ENCODE measurements at regions not wholly inside any gene's neighbourhood (a gene's known extent, or its start where the extent isn't known, plus 50 kb on each side); places are given as distances from the start of the nearest gene placed in this dataset.
"Not testable (repeated sequence)": the region's sequence is repeated elsewhere in the genome, so short reads cannot be mapped to it uniquely, and the experiment has no call there.

GRCh38 chr1:29782846-29783507 lies 546.7 kb downstream of the PTPRU start:
- DNase-seq (ENCODE audit: low read depth in 2 of 2), result no peak

- DNase-seq (ENCODE audit: low read depth in 2 of 2), result no peak
These were observed 542.8 kb downstream of the PTPRU start for GRCh38 chr1:29779146-29779545.

- DNase-seq (ENCODE audit: low read depth in 2 of 2), result no peak
These were observed 541.2 kb downstream of the PTPRU start for GRCh38 chr1:29777522-29777921.

- DNase-seq (ENCODE audit: low read depth in 2 of 2), result no peak
These were observed 538.0 kb downstream of the PTPRU start for GRCh38 chr1:29774355-29774754.

- no peak for DNase-seq (ENCODE audit: low read depth in 2 of 2)
These were observed 536.3 kb downstream of the PTPRU start for GRCh38 chr1:29772584-29773100.

GRCh38 chr1:29767769-29768425 lies 531.6 kb downstream of the PTPRU start:
- DNase-seq (ENCODE audit: low read depth in 2 of 2), result no peak

- no peak for DNase-seq (ENCODE audit: low read depth in 2 of 2)
These were observed 530.9 kb downstream of the PTPRU start for GRCh38 chr1:29767088-29767685.

GRCh38 chr1:29762635-29763034 lies 526.3 kb downstream of the PTPRU start:
- DNase-seq (ENCODE audit: low read depth in 2 of 2), result no peak

- DNase-seq (ENCODE audit: low read depth in 2 of 2), result no peak
These were observed 525.0 kb downstream of the PTPRU start for GRCh38 chr1:29761159-29761928.

GRCh38 chr1:29760067-29760564 lies 523.8 kb downstream of the PTPRU start:
- DNase-seq (ENCODE audit: low read depth in 2 of 2), result no peak

GRCh38 chr1:29758781-29759499 lies 522.6 kb downstream of the PTPRU start:
- no peak for DNase-seq (ENCODE audit: low read depth in 2 of 2)

GRCh38 chr1:29757866-29758780 lies 521.8 kb downstream of the PTPRU start:
- DNase-seq (ENCODE audit: low read depth in 2 of 2), result no peak

- no peak for DNase-seq (ENCODE audit: low read depth in 2 of 2)
These were observed 520.8 kb downstream of the PTPRU start for GRCh38 chr1:29756901-29757725.

GRCh38 chr1:29756498-29756897 lies 520.2 kb downstream of the PTPRU start:
- no peak for DNase-seq (ENCODE audit: low read depth in 2 of 2)

GRCh38 chr1:29756085-29756484 lies 519.8 kb downstream of the PTPRU start:
- DNase-seq (ENCODE audit: low read depth in 2 of 2), result no peak

- DNase-seq (ENCODE audit: low read depth in 2 of 2), result not testable (repeated sequence)
These were observed 519.2 kb downstream of the PTPRU start for GRCh38 chr1:29755412-29756015.

GRCh38 chr1:29754573-29755375 lies 518.5 kb downstream of the PTPRU start:
- DNase-seq (ENCODE audit: low read depth in 2 of 2), result no peak
